GM23248 (cell line): ENCODE measurements at regions not wholly inside any gene's neighbourhood (a gene's known extent, or its start where the extent isn't known, plus 50 kb on each side); places are given as distances from the start of the nearest gene placed in this dataset.

ENCODE experiments used
- DNase-seq: peaks from one replicate; pipeline ENCODE4 v3.0.0-alpha.2; 2015
- H2AFZ ChIP-seq: fragments of 200-600 bp; sonication (generic); 2 replicates; pipeline ENCODE4 v1.6.1; 2016; ENCODE audit warnings: antibody characterized with exemption
- H3F3A ChIP-seq: fragments of 200-600 bp; sonication (generic); 2 replicates; pipeline ENCODE4 v1.6.1; 2016; ENCODE audit warnings: mild to moderate bottlenecking, antibody characterized with exemption, mixed run types; ENCODE audit not compliant: insufficient read depth
- H3K27ac ChIP-seq: fragments of 200-600 bp; sonication (generic); 2 replicates; pipeline ENCODE4 v1.5.1; 2016; ENCODE audit warnings: mild to moderate bottlenecking
- H3K27me3 ChIP-seq: fragments of 200-600 bp; sonication (generic); replicated peaks from 2 replicates; pipeline ENCODE4 v1.6.1; 2016; ENCODE audit warnings: mild to moderate bottlenecking; ENCODE audit not compliant: insufficient read depth
- H3K36me3 ChIP-seq: fragments of 200-600 bp; sonication (generic); 2 replicates; pipeline ENCODE4 v1.6.1; 2016; ENCODE audit warnings: low read depth, mild to moderate bottlenecking
- H3K4me1 ChIP-seq: fragments of 200-600 bp; sonication (generic); 2 replicates; pipeline ENCODE4 v1.6.1; 2016; ENCODE audit warnings: mild to moderate bottlenecking; ENCODE audit not compliant: insufficient read depth
- H3K4me2 ChIP-seq: fragments of 200-600 bp; sonication (generic); one replicate; pipeline ENCODE4 v1.6.1; 2016; ENCODE audit warnings: mild to moderate bottlenecking; ENCODE audit not compliant: unreplicated experiment
- H3K4me3 ChIP-seq: fragments of 200-600 bp; sonication (generic); 2 replicates; pipeline ENCODE4 v1.5.1; 2016; ENCODE audit warnings: mild to moderate bottlenecking
- H3K79me2 ChIP-seq: fragments of 200-600 bp; sonication (generic); 2 replicates; pipeline ENCODE4 v1.6.1; 2016; ENCODE audit warnings: mild to moderate bottlenecking; ENCODE audit not compliant: insufficient read depth
- H3K9ac ChIP-seq: fragments of 200-600 bp; sonication (generic); 2 replicates; pipeline ENCODE4 v1.6.1; 2016; ENCODE audit warnings: mild to moderate bottlenecking
- H3K9me2 ChIP-seq: fragments of 200-600 bp; sonication (generic); 2 replicates; pipeline ENCODE4 v1.6.1; 2016; ENCODE audit warnings: mixed run types, mild to moderate bottlenecking, moderate library complexity; ENCODE audit not compliant: insufficient read depth
- H3K9me3 ChIP-seq: fragments of 200-600 bp; sonication (generic); one replicate; pipeline ENCODE4 v1.6.1; 2017; ENCODE audit warnings: low read depth
- H4K20me1 ChIP-seq: fragments of 200-600 bp; sonication (generic); 2 replicates; pipeline ENCODE4 v1.6.0; 2016; ENCODE audit not compliant: insufficient read depth
- EZH2 ChIP-seq: fragments of 200-600 bp; sonication (generic); IDR thresholded peaks from 2 replicates; pipeline ENCODE4 v1.6.1; 2018; ENCODE audit warnings: antibody characterized with exemption, mild to moderate bottlenecking; ENCODE audit not compliant: insufficient read depth, poor library complexity, severe bottlenecking
- EZH2phosphoT487 ChIP-seq: fragments of 200-600 bp; sonication (generic); IDR thresholded peaks from 2 replicates; pipeline ENCODE4 v1.6.1; 2018; ENCODE audit warnings: antibody characterized with exemption, moderate library complexity, mild to moderate bottlenecking, low read depth; ENCODE audit not compliant: insufficient read depth
- WGBS, 2 experiments: methylation state at CpG; one replicate each; pipeline ENCODE4 v1.1.6; 2015 to 2017; ENCODE audit warnings: low lambda C conversion rate in 2 of 2, low coverage in 1 of 2; ENCODE audit errors: missing lambda C conversion rate in 2 of 2; 5-methylcytosine and 5-hydroxymethylcytosine counted together
- in situ Hi-C: fragments of 300-500 bp; cut with MboI; formaldehyde crosslinking; loops from 2 replicates; pipeline ENCODE4 v1.15.0; 2020

DNA sequence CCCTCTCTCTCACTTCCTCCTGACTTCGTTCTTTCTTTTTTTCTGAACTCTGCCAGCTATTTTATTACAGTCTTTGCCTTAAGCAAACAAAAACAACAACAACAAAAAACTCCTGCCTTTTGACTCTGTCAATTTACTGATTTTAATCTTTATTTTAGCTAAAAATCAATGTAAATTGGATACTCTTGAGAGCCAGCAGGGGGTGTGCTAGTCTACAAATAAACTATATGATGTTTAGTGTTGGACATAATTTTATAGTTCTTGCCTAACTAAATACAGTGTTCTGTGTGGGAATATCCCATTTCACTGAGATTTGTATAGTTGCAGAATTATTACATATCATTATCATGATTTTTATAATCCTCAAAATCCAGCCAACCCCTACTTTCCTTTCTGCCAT, 1199.9 kb upstream of the SPRY2 start:
- in situ Hi-C loops = no loop called here
- no peaks in the 10 kb centered on the region for H3K79me2 ChIP-seq
- TF ChIP-seq EZH2phosphoT487 (no peak), EZH2 (no peak)
- H3K27ac ChIP-seq = no peak overlapping the region
- no peaks in the 10 kb centered on the region for H3K27me3 ChIP-seq
- H3F3A ChIP-seq = no peaks in the 10 kb centered on the region
- DNase-seq = peak; percentile 18
- WGBS, 2 experiments = 0 to 13% methylated on average over 1 of the region's 1 CpG
- no peaks in the 10 kb centered on the region for H3K4me1 ChIP-seq
- no peaks in the 10 kb centered on the region for H3K9me3 ChIP-seq
- H3K4me2 ChIP-seq = no peak overlapping the region
- H2AFZ ChIP-seq = no peak overlapping the region
- no peak overlapping the region for H3K9ac ChIP-seq
- no peaks in the 10 kb centered on the region for H3K9me2 ChIP-seq
- no peaks in the 10 kb centered on the region for H4K20me1 ChIP-seq
- no peak overlapping the region for H3K4me3 ChIP-seq
- H3K36me3 ChIP-seq = no peaks in the 10 kb centered on the region

- H3K4me3 ChIP-seq = no peak overlapping the region
- no peak overlapping the region for H2AFZ ChIP-seq
- no peaks in the 10 kb centered on the region for H3K9me2 ChIP-seq
- no peak overlapping the region for H3K4me2 ChIP-seq
- no peak overlapping the region for H3K27ac ChIP-seq
- no peak for TF ChIP-seq EZH2
- TF ChIP-seq EZH2phosphoT487 = no peak
- whole genome bisulfite sequencing, 2 experiments = 37 to 43% methylated on average over 7 of the region's 7 CpGs
- no peaks in the 10 kb centered on the region for H3F3A ChIP-seq
- DNase-seq = no peak
- H3K27me3 ChIP-seq = no peaks in the 10 kb centered on the region
- H3K4me1 ChIP-seq = no peaks in the 10 kb centered on the region
- no peaks in the 10 kb centered on the region for H3K9me3 ChIP-seq
- H3K79me2 ChIP-seq = no peaks in the 10 kb centered on the region
- in situ Hi-C loops = no loop called here
- no peaks in the 10 kb centered on the region for H3K36me3 ChIP-seq
- H3K9ac ChIP-seq = no peak overlapping the region
- no peaks in the 10 kb centered on the region for H4K20me1 ChIP-seq
These were observed 1198.8 kb upstream of the SPRY2 start for GRCh38 chr13:81539643-81540150.

- Histone ChIP-seq H3K9ac (no peak overlapping the region), H3K9me2 (no peaks in the 10 kb centered on the region), H3K4me2 (no peak overlapping the region), H3K27ac (no peak overlapping the region), H3K4me3 (no peak overlapping the region), H3K9me3 (peaks cover 5% of the 10 kb centered on the region), H3K79me2 (no peaks in the 10 kb centered on the region), H3K27me3 (no peaks in the 10 kb centered on the region), H3K4me1 (no peaks in the 10 kb centered on the region), H2AFZ (no peak overlapping the region), H4K20me1 (no peaks in the 10 kb centered on the region), H3K36me3 (no peaks in the 10 kb centered on the region), H3F3A (no peaks in the 10 kb centered on the region)
- WGBS, 2 experiments = 15 to 24% methylated on average over 3 of the region's 3 CpGs
- in situ Hi-C loops = no loop called here
- DNase-seq = no peak
- TF ChIP-seq EZH2 = no peak
- no peak for TF ChIP-seq EZH2phosphoT487
These were observed 1158.0 kb upstream of the SPRY2 start for GRCh38 chr13:81498969-81499368.

- Histone ChIP-seq H3K4me1 (no peaks in the 10 kb centered on the region), H3K9me3 (peaks cover 8% of the 10 kb centered on the region), H3K27ac (no peak overlapping the region), H3K36me3 (no peaks in the 10 kb centered on the region), H3K4me3 (no peak overlapping the region), H2AFZ (no peak overlapping the region), H3F3A (no peaks in the 10 kb centered on the region), H3K79me2 (no peaks in the 10 kb centered on the region), H3K27me3 (no peaks in the 10 kb centered on the region), H3K9me2 (no peaks in the 10 kb centered on the region), H3K4me2 (no peak overlapping the region), H4K20me1 (no peaks in the 10 kb centered on the region), H3K9ac (no peak overlapping the region)
- 12 to 18% methylated on average over 4 of the region's 4 CpGs for WGBS, 2 experiments
- in situ Hi-C loops = no loop called here
- TF ChIP-seq EZH2 (no peak), EZH2phosphoT487 (no peak)
- DNase-seq = no peak
These were observed 1152.2 kb upstream of the SPRY2 start for GRCh38 chr13:81493144-81493543.

DNA sequence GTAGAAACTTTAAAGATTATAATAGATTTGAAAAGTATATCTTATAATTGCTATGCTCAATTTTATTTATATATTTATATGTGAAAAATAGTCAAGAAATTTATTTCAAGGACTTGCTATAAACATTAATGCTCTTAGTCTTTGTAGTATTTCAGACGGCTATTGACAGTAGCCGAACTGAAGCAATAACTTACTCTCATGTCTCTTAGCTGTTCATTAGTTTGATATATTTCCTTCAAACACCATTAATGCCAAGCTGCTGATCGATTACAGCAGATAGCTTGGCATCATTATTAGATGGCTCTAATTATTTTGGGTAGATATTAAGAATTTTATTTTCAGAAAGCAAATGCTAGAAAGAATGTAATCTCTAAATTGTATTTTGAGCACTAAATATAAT, 1151.5 kb upstream of the SPRY2 start:
- Histone ChIP-seq H3K4me2 (no peak overlapping the region), H2AFZ (no peak overlapping the region), H3K36me3 (no peaks in the 10 kb centered on the region), H3K4me3 (no peak overlapping the region), H3K27me3 (no peaks in the 10 kb centered on the region), H3K9ac (no peak overlapping the region), H3K9me3 (peaks cover 3% of the 10 kb centered on the region), H3K9me2 (no peaks in the 10 kb centered on the region), H3F3A (no peaks in the 10 kb centered on the region), H3K4me1 (no peaks in the 10 kb centered on the region), H3K27ac (no peak overlapping the region), H3K79me2 (no peaks in the 10 kb centered on the region), H4K20me1 (no peaks in the 10 kb centered on the region)
- no peak for TF ChIP-seq EZH2
- no peak for TF ChIP-seq EZH2phosphoT487
- 31 to 35% methylated on average over 3 of the region's 3 CpGs for WGBS, 2 experiments
- in situ Hi-C loops = no loop called here
- no peak for DNase-seq
